K562 (cell line): ENCODE measurements at regions not wholly inside any gene's neighbourhood (a gene's known extent, or its start where the extent isn't known, plus 50 kb on each side); places are given as distances from the start of the nearest gene placed in this dataset.

Source experiments
- CTCF ChIP-seq, 3 experiments: IDR thresholded peaks in 2 of 3; conservative IDR thresholded peaks in 1 of 3; 2 replicates each; pipeline ENCODE4 v1.5.1; 2011 to 2012; ENCODE audit warnings: low read length in 3 of 3, mild to moderate bottlenecking in 3 of 3, control low read depth in 2 of 3, improper control_type of control experiment in 1 of 3, inconsistent platforms in 1 of 3, low read depth in 1 of 3, mixed read lengths in 1 of 3, moderate library complexity in 1 of 3; ENCODE audit not compliant: insufficient read depth in 2 of 3
- EZH2 ChIP-seq: IDR thresholded peaks from 2 replicates; pipeline ENCODE4 v1.6.1; 2012; ENCODE audit warnings: low read depth, mild to moderate bottlenecking, inconsistent platforms, low read length, borderline replicate concordance
- FOXM1 ChIP-seq, 2 experiments: fragments of 450-650 bp in 1 of 2; sonication (generic) in 1 of 2; formaldehyde crosslinking in 1 of 2; IDR thresholded peaks; 2 replicates each; pipeline versions ENCODE4 v1.6.1 to v1.9.0; 2017 to 2022; ENCODE audit warnings: low read depth in 2 of 2, mild to moderate bottlenecking in 2 of 2, missing genetic modification reagents in 1 of 2, moderate library complexity in 1 of 2
- FOXP4 ChIP-seq: sonication (generic); formaldehyde crosslinking; IDR thresholded peaks from 2 replicates; pipeline ENCODE4 v1.8.0; 2022; ENCODE audit warnings: mild to moderate bottlenecking, missing genetic modification reagents, borderline replicate concordance
- MYC ChIP-seq, 2 experiments: fragments of 250-450 bp in 1 of 2; sonication (Bioruptor Pico) in 1 of 2; IDR thresholded peaks; 2 replicates each; pipeline versions ENCODE4 v1.5.1 to v1.6.1; 2012 to 2021; ENCODE audit warnings: low read depth in 2 of 2, borderline replicate concordance in 1 of 2, improper control_type of control experiment in 1 of 2, low read length in 1 of 2, mild to moderate bottlenecking in 1 of 2, moderate library complexity in 1 of 2
- PML ChIP-seq: IDR thresholded peaks from 2 replicates; pipeline ENCODE4 v1.6.1; 2012; ENCODE audit warnings: low read length, inconsistent platforms
- RFX5 ChIP-seq: IDR thresholded peaks from 2 replicates; pipeline ENCODE4 v1.6.1; 2011; ENCODE audit warnings: low read depth, mild to moderate bottlenecking, improper control_type of control experiment, low read length
- SREBF2 ChIP-seq: sonication (generic); formaldehyde crosslinking; IDR thresholded peaks from 2 replicates; pipeline ENCODE4 v1.4.0; 2020; ENCODE audit warnings: mild to moderate bottlenecking, missing genetic modification reagents
- TARDBP ChIP-seq: fragments of 450-650 bp; IDR thresholded peaks from 2 replicates; pipeline ENCODE4 v1.6.1; 2016
- USF2 ChIP-seq: sonication (generic); formaldehyde crosslinking; IDR thresholded peaks from 2 replicates; pipeline ENCODE4 v1.5.0; 2020; ENCODE audit warnings: missing genetic modification reagents
- ZNF77 ChIP-seq: fragments of 250-450 bp; sonication (Bioruptor Pico); IDR thresholded peaks from 2 replicates; pipeline ENCODE4 v1.5.0; 2020

GRCh38 chr1:72516264-72516663, 233.9 kb upstream of the NEGR1 start:
- no peak for TF ChIP-seq CTCF (IDR thresholded peaks at IDR 0.05 in 2 of 3, conservative IDR thresholded peaks at IDR 0.05 in 1 of 3; ENCODE audit: insufficient read depth in 2 of 3, low read depth in 1 of 3, low read length in 3 of 3)
- no peak for TF ChIP-seq TARDBP
- TF ChIP-seq USF2, result no peak
- no peak for TF ChIP-seq RFX5
- no peak for TF ChIP-seq FOXM1 (IDR thresholded peaks at IDR 0.05; ENCODE audit: low read depth)
- TF ChIP-seq FOXM1 (CRISPR knock-in tag; IDR thresholded peaks at IDR 0.05; ENCODE audit: low read depth), result no peak
- TF ChIP-seq SREBF2 (CRISPR knock-in tag), result no peak
- no peak for TF ChIP-seq PML
- TF ChIP-seq EZH2, result no peak
- no peak for TF ChIP-seq ZNF77 (CRISPR knock-in tag)
- TF ChIP-seq MYC (IDR thresholded peaks at IDR 0.05; ENCODE audit: low read depth, low read length), result no peak
- no peak for TF ChIP-seq MYC (CRISPR knock-in tag; IDR thresholded peaks at IDR 0.05; ENCODE audit: borderline replicate concordance, low read depth)
- TF ChIP-seq FOXP4 (CRISPR knock-in tag), result no peak
